ENCODE measurements at regions not wholly inside any gene's neighbourhood (a gene's known extent, or its start where the extent isn't known, plus 50 kb on each side); places are given as distances from the start of the nearest gene placed in this dataset.

DNA sequence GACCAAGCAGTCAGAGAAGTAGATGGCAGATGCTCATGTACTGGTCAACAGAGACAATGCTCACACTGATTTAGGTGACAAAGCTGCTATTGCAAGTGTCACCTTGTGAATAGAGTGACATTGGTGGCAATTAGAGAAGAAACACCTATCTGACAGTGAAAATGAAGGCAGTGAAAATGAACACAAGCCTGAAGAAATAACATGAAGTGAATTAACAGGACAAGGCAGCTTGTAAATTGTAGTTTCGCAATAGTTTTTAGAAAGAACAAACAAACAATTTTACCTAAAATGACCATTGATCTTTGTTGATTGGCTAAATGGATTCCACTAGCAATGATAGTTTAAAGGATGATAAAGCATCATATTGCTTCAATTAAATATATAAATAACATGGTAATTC, 1389.5 kb downstream of the PLA2G4A start:
- Histone ChIP-seq H3K27ac (ENCODE audit: low read length) (no peak overlapping the region), H3K9me3 (ENCODE audit: insufficient read depth, low read length, severe bottlenecking) (no peaks in the 10 kb centered on the region), H3K4me3 (ENCODE audit: low read depth in 1 of 2, low read length in 2 of 2) (no peak overlapping the region), H3K4me1 (ENCODE audit: insufficient read depth, low read length) (no peaks in the 10 kb centered on the region), H3K36me3 (ENCODE audit: insufficient read depth, low read length) (no peaks in the 10 kb centered on the region), H4K20me1 (ENCODE audit: insufficient read depth, low read length) (no peaks in the 10 kb centered on the region), H3K79me2 (ENCODE audit: insufficient read depth, low read length) (no peaks in the 10 kb centered on the region), H3K9ac (ENCODE audit: low read depth, low read length) (no peak overlapping the region), H2AFZ (ENCODE audit: low read depth, low read length) (no peak overlapping the region), H3K4me2 (ENCODE audit: insufficient read depth, low read length) (no peak overlapping the region), H3K27me3 (ENCODE audit: insufficient read depth, low read length, poor library complexity) (no peaks in the 10 kb centered on the region)
- TF ChIP-seq, protein P1, sequence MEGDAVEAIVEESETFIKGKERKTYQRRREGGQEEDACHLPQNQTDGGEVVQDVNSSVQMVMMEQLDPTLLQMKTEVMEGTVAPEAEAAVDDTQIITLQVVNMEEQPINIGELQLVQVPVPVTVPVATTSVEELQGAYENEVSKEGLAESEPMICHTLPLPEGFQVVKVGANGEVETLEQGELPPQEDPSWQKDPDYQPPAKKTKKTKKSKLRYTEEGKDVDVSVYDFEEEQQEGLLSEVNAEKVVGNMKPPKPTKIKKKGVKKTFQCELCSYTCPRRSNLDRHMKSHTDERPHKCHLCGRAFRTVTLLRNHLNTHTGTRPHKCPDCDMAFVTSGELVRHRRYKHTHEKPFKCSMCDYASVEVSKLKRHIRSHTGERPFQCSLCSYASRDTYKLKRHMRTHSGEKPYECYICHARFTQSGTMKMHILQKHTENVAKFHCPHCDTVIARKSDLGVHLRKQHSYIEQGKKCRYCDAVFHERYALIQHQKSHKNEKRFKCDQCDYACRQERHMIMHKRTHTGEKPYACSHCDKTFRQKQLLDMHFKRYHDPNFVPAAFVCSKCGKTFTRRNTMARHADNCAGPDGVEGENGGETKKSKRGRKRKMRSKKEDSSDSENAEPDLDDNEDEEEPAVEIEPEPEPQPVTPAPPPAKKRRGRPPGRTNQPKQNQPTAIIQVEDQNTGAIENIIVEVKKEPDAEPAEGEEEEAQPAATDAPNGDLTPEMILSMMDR (IDR thresholded peaks at IDR 0.05; ENCODE audit: borderline replicate concordance, extremely low read depth, low read length, poor library complexity, severe bottlenecking) = no peak
- TF ChIP-seq EZH2 (IDR thresholded peaks at IDR 0.05; ENCODE audit: borderline replicate concordance, low read depth, low read length, severe bottlenecking) = no peak
- ATAC-seq (ENCODE audit: insufficient read depth, low read depth) (no peak), DNase-seq (no peak)

DNA sequence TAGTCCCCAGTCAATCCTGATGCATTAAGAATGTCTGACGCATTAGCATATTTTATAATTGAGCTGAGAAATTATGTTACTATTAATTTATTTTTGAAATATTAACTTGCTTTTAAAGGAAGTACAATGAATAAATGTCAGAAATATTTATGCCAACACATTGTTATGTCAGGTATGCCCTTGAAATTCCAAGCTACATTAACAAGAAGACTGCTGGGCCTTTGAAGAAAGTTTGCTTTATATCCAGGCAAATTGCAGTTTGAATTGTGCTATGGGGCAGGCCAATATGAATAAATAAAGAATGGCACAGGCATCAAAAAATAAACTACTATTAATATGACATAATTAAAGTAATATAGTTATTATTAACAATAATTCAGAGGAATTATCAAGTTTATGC, 1391.3 kb downstream of the PLA2G4A start:
- Histone ChIP-seq H3K4me3 (ENCODE audit: low read depth in 1 of 2, low read length in 2 of 2) (no peak overlapping the region), H3K36me3 (ENCODE audit: insufficient read depth, low read length) (no peaks in the 10 kb centered on the region), H3K9ac (ENCODE audit: low read depth, low read length) (no peak overlapping the region), H3K79me2 (ENCODE audit: insufficient read depth, low read length) (no peaks in the 10 kb centered on the region), H3K4me2 (ENCODE audit: insufficient read depth, low read length) (no peak overlapping the region), H3K27me3 (ENCODE audit: insufficient read depth, low read length, poor library complexity) (no peaks in the 10 kb centered on the region), H2AFZ (ENCODE audit: low read depth, low read length) (no peak overlapping the region), H3K9me3 (ENCODE audit: insufficient read depth, low read length, severe bottlenecking) (no peaks in the 10 kb centered on the region), H4K20me1 (ENCODE audit: insufficient read depth, low read length) (no peaks in the 10 kb centered on the region), H3K27ac (ENCODE audit: low read length) (no peak overlapping the region), H3K4me1 (ENCODE audit: insufficient read depth, low read length) (no peaks in the 10 kb centered on the region)
- no peak for ATAC-seq (ENCODE audit: insufficient read depth, low read depth)
- DNase-seq = no peak
- TF ChIP-seq, protein P1 (IDR thresholded peaks at IDR 0.05; ENCODE audit: borderline replicate concordance, extremely low read depth, low read length, poor library complexity, severe bottlenecking) = no peak
- no peak for TF ChIP-seq EZH2 (IDR thresholded peaks at IDR 0.05; ENCODE audit: borderline replicate concordance, low read depth, low read length, severe bottlenecking)

DNA sequence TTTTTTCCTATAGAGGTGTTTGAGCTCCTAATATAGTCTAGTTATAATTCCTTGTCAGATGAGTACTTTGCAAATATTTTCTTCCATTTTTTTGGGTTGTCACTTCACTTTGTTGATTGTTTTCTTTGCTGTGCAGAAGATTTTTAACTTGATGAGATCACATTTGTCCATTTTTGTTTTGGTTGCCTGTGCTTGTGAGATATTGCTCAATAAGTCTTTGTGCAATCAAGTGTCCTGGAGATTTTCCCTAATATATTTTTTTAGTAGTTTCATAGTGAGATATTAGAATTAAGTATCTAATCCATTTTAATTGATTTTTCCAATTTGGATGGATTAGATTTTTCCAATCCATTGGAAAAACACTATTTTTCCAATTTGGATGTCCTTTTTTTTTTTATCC, 1395.5 kb downstream of the PLA2G4A start:
- ATAC-seq (ENCODE audit: insufficient read depth, low read depth) (no peak), DNase-seq (no peak)
- H3K4me1 ChIP-seq (ENCODE audit: insufficient read depth, low read length) = no peaks in the 10 kb centered on the region
- H3K27ac ChIP-seq (ENCODE audit: low read length) = no peak overlapping the region
- no peak overlapping the region for H3K9ac ChIP-seq (ENCODE audit: low read depth, low read length)
- H3K4me3 ChIP-seq (ENCODE audit: low read depth in 1 of 2, low read length in 2 of 2) = no peak overlapping the region
- H3K36me3 ChIP-seq (ENCODE audit: insufficient read depth, low read length) = no peaks in the 10 kb centered on the region
- TF ChIP-seq, protein P1 (IDR thresholded peaks at IDR 0.05; ENCODE audit: borderline replicate concordance, extremely low read depth, low read length, poor library complexity, severe bottlenecking) = no peak
- TF ChIP-seq EZH2 (IDR thresholded peaks at IDR 0.05; ENCODE audit: borderline replicate concordance, low read depth, low read length, severe bottlenecking) = no peak
- no peak overlapping the region for H3K4me2 ChIP-seq (ENCODE audit: insufficient read depth, low read length)
- H3K79me2 ChIP-seq (ENCODE audit: insufficient read depth, low read length) = no peaks in the 10 kb centered on the region
- no peak overlapping the region for H2AFZ ChIP-seq (ENCODE audit: low read depth, low read length)
- H3K9me3 ChIP-seq (ENCODE audit: insufficient read depth, low read length, severe bottlenecking) = no peaks in the 10 kb centered on the region
- no peaks in the 10 kb centered on the region for H3K27me3 ChIP-seq (ENCODE audit: insufficient read depth, low read length, poor library complexity)
- H4K20me1 ChIP-seq (ENCODE audit: insufficient read depth, low read length) = no peaks in the 10 kb centered on the region

DNA sequence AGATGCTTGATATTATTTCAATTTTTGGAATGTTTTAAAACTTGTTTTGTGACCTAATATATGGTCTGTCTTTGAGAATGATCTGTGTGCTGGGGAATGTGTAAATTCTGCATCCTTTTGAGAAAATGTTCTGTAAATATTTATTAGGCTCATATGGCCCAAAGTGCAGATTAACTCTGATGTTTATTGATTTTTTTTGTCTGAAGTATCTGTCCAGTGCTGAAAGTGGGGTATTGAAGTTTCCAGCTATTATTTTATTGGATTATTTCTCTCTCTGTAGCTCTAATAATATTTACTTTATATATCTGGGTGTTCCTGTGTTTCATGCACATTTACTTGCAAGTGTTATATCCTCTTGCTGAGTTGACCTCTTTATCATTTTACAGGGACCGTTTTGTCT, 1397.2 kb downstream of the PLA2G4A start:
- Histone ChIP-seq H3K4me3 (ENCODE audit: low read depth in 1 of 2, low read length in 2 of 2) (no peak overlapping the region), H3K27me3 (ENCODE audit: insufficient read depth, low read length, poor library complexity) (no peaks in the 10 kb centered on the region), H3K9me3 (ENCODE audit: insufficient read depth, low read length, severe bottlenecking) (no peaks in the 10 kb centered on the region), H3K4me1 (ENCODE audit: insufficient read depth, low read length) (no peaks in the 10 kb centered on the region), H3K9ac (ENCODE audit: low read depth, low read length) (no peak overlapping the region), H3K27ac (ENCODE audit: low read length) (no peak overlapping the region), H4K20me1 (ENCODE audit: insufficient read depth, low read length) (no peaks in the 10 kb centered on the region), H2AFZ (ENCODE audit: low read depth, low read length) (no peak overlapping the region), H3K36me3 (ENCODE audit: insufficient read depth, low read length) (no peaks in the 10 kb centered on the region), H3K4me2 (ENCODE audit: insufficient read depth, low read length) (no peak overlapping the region), H3K79me2 (ENCODE audit: insufficient read depth, low read length) (no peaks in the 10 kb centered on the region)
- no peak for ATAC-seq (ENCODE audit: insufficient read depth, low read depth)
- TF ChIP-seq, protein P1 (IDR thresholded peaks at IDR 0.05; ENCODE audit: borderline replicate concordance, extremely low read depth, low read length, poor library complexity, severe bottlenecking) = no peak
- TF ChIP-seq EZH2 (IDR thresholded peaks at IDR 0.05; ENCODE audit: borderline replicate concordance, low read depth, low read length, severe bottlenecking) = no peak
- no peak for DNase-seq
